ENCODE measurements at regions not wholly inside any gene's neighbourhood (a gene's known extent, or its start where the extent isn't known, plus 50 kb on each side); places are given as distances from the start of the nearest gene placed in this dataset.
"Not testable (repeated sequence)": the region's sequence is repeated elsewhere in the genome, so short reads cannot be mapped to it uniquely, and the experiment has no call there.

DNA sequence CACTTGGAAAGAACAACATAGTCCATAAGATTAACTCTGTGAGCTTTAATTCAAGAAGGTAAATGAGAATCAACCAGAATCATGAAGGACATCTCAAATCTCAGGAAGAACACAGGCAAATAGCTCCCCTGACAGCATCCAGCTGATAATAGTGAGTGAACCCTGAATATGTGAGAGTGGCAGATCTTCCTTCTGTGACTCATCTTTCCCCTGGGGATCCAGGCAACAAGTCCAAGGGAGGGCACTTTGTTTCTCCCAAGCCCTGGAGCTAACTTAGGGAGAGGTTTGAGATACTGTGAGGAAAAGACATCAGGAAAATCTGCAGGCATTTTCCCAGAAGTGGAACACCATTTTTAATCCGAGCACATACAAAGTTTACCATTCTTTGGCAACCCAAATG is 763.9 kb upstream of the MGAT4C start:
- Mint-ChIP-seq H3K9me3 (ENCODE audit: low read depth) (peaks cover 25% of the 10 kb centered on the region), H3K4me1 (ENCODE audit: low read depth) (no peaks in the 10 kb centered on the region), H3K4me3 (ENCODE audit: unreplicated experiment) (no peak overlapping the region), H3K27ac (ENCODE audit: unreplicated experiment) (no peak overlapping the region), H3K27me3 (ENCODE audit: low read depth) (peaks cover 3% of the 10 kb centered on the region), H3K36me3 (ENCODE audit: low read depth) (peaks cover 6% of the 10 kb centered on the region)
- TF ChIP-seq, protein P1, sequence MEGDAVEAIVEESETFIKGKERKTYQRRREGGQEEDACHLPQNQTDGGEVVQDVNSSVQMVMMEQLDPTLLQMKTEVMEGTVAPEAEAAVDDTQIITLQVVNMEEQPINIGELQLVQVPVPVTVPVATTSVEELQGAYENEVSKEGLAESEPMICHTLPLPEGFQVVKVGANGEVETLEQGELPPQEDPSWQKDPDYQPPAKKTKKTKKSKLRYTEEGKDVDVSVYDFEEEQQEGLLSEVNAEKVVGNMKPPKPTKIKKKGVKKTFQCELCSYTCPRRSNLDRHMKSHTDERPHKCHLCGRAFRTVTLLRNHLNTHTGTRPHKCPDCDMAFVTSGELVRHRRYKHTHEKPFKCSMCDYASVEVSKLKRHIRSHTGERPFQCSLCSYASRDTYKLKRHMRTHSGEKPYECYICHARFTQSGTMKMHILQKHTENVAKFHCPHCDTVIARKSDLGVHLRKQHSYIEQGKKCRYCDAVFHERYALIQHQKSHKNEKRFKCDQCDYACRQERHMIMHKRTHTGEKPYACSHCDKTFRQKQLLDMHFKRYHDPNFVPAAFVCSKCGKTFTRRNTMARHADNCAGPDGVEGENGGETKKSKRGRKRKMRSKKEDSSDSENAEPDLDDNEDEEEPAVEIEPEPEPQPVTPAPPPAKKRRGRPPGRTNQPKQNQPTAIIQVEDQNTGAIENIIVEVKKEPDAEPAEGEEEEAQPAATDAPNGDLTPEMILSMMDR (IDR thresholded peaks at IDR 0.05) = no peak
- DNase-seq (ENCODE audit: low spot score) = no peak

DNA sequence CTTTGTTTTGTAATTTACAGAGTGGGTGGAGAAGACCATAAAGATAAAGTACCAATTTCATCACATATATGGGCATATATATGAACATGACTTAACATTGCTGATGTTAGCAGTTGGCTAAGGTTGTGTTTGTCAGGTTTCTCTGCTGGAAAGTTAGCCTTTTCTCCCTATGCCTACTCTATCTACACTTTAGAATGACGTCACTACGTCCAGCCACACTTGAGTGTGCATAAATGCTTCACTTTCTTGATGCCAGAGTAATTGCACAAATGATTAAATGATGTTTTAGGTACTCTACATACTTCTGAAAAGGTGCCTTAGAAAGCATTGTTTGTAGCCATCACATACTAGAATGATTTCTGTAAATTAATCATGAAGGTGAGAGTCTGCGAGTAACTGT is 759.2 kb upstream of the MGAT4C start:
- TF ChIP-seq, protein P1 (IDR thresholded peaks at IDR 0.05) = no peak
- no peak overlapping the region for H3K27ac Mint-ChIP-seq (ENCODE audit: unreplicated experiment)
- no peaks in the 10 kb centered on the region for H3K4me1 Mint-ChIP-seq (ENCODE audit: low read depth)
- peaks cover 3% of the 10 kb centered on the region for H3K36me3 Mint-ChIP-seq (ENCODE audit: low read depth)
- H3K4me3 Mint-ChIP-seq (ENCODE audit: unreplicated experiment) = no peak overlapping the region
- no peaks in the 10 kb centered on the region for H3K27me3 Mint-ChIP-seq (ENCODE audit: low read depth)
- H3K9me3 Mint-ChIP-seq (ENCODE audit: low read depth) = peaks cover 16% of the 10 kb centered on the region
- no peak for DNase-seq (ENCODE audit: low spot score)

DNA sequence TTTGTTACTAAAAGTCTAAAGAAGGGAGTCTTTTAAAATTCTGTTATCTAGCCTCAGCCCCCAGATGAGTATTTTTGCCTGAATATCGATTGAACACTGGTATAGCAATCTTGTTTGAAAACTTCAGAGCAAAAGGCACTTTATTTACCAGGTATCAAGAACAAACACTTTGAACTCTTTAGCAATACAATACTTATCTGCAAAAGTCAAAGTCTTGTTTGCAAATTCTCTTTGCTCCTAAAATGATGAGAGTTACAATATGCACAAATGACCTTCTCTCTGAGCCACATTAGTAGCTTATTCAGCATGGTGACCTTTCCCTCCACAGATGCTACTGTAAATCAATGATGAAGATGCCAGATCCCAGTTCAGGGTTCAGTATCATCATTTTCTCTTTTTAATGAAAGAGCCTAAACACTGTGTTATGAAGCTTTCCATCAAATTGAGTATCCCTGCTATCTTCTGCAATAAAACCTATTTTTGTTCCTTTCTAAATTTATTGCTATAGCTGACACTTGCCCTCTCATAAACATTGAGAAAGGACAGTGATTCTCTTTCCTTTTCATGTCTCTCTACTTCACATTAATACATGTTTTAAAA is 752.7 kb upstream of the MGAT4C start:
- DNase-seq (ENCODE audit: low spot score) = no peak
- H3K4me3 Mint-ChIP-seq (ENCODE audit: unreplicated experiment) = no peak overlapping the region
- H3K4me1 Mint-ChIP-seq (ENCODE audit: low read depth) = no peaks in the 10 kb centered on the region
- H3K36me3 Mint-ChIP-seq (ENCODE audit: low read depth) = no peaks in the 10 kb centered on the region
- no peaks in the 10 kb centered on the region for H3K27me3 Mint-ChIP-seq (ENCODE audit: low read depth)
- peaks cover 6% of the 10 kb centered on the region for H3K9me3 Mint-ChIP-seq (ENCODE audit: low read depth)
- TF ChIP-seq, protein P1 (IDR thresholded peaks at IDR 0.05) = no peak
- no peak overlapping the region for H3K27ac Mint-ChIP-seq (ENCODE audit: unreplicated experiment)

DNA sequence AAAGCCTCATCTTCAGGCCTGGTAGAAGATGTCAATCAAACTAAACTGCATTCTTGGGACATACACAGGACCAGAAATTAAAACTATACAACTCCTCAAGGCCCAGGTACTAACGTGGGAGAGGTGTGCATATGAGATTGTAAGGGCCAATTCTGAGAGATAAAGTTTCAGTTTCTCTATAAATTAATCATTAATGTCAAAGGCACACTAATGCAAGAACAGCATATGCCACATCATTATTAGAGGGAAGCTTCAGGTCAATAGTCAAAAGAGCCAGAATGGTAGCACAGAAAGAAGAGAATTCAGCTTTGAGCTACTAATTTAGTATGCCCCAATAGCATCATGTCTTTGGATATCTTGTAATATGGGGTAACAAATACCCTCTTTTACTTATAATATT is 744.9 kb upstream of the MGAT4C start:
- TF ChIP-seq, protein P1 (IDR thresholded peaks at IDR 0.05) = no peak
- Mint-ChIP-seq H3K9me3 (ENCODE audit: low read depth) (peaks cover 23% of the 10 kb centered on the region), H3K27me3 (ENCODE audit: low read depth) (no peaks in the 10 kb centered on the region), H3K4me1 (ENCODE audit: low read depth) (no peaks in the 10 kb centered on the region), H3K27ac (ENCODE audit: unreplicated experiment) (no peak overlapping the region), H3K36me3 (ENCODE audit: low read depth) (peaks cover 1% of the 10 kb centered on the region), H3K4me3 (ENCODE audit: unreplicated experiment) (no peak overlapping the region)
- DNase-seq (ENCODE audit: low spot score) = no peak

DNA sequence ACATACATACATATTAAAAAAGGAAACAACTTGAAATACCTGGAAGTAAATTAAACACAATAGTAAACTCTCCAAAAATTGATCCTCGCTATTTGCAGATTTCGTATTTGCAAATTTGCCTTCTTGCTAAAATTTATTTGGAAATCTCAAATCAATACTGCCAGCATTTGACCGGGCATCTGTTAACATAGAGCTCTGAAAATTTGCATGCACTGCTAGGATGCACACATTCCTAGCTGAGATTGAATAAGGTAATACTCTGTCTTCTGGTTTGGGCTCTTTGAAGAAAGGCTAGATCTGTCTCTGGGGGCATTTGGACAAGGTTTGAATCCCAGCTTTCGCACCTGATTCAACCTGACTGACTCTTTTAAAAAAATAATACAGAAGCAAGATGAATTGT is 729.1 kb upstream of the MGAT4C start:
- no peak for DNase-seq (ENCODE audit: low spot score)
- TF ChIP-seq, protein P1 (IDR thresholded peaks at IDR 0.05) = no peak
- H3K9me3 Mint-ChIP-seq (ENCODE audit: low read depth) = no peaks in the 10 kb centered on the region
- peaks cover 13% of the 10 kb centered on the region for H3K27me3 Mint-ChIP-seq (ENCODE audit: low read depth)
- no peaks in the 10 kb centered on the region for H3K36me3 Mint-ChIP-seq (ENCODE audit: low read depth)
- no peak overlapping the region for H3K27ac Mint-ChIP-seq (ENCODE audit: unreplicated experiment)
- no peak overlapping the region for H3K4me3 Mint-ChIP-seq (ENCODE audit: unreplicated experiment)
- no peaks in the 10 kb centered on the region for H3K4me1 Mint-ChIP-seq (ENCODE audit: low read depth)

DNA sequence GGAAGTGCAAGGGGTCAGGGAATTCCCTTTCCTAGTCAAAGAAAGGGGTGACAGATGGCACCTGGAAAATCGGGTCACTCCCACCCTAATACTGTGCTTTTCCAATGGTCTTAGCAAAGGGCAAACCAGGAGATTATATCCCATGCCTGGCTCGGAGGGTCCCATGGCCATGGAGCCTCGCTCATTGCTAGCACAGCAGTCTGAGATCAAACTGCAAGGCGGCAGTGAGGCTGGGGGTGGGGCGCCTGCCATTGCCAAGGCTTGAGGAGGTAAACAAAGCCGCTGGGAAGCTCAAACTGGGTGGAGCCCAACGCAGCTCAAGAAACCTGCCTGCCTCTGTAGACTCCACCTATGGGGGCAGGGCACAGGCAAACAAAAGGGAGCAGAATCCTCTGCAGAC is 714.4 kb upstream of the MGAT4C start:
- H3K36me3 Mint-ChIP-seq (ENCODE audit: low read depth); DNase-seq (ENCODE audit: low spot score); H3K4me1 Mint-ChIP-seq (ENCODE audit: low read depth); H3K27me3 Mint-ChIP-seq (ENCODE audit: low read depth); H3K4me3 Mint-ChIP-seq (ENCODE audit: unreplicated experiment); H3K27ac Mint-ChIP-seq (ENCODE audit: unreplicated experiment): not testable (repeated sequence)
- H3K9me3 Mint-ChIP-seq (ENCODE audit: low read depth) = peaks cover 32% of the 10 kb centered on the region
